ENCODE measurements at regions not wholly inside any gene's neighbourhood (a gene's known extent, or its start where the extent isn't known, plus 50 kb on each side); places are given as distances from the start of the nearest gene placed in this dataset.

GRCh38 chr15:35320158-35320780 lies 225.7 kb downstream of the DPH6 start:
- no peak for DNase-seq (ENCODE audit: low spot score)

GRCh38 chr15:35319354-35319753 lies 226.6 kb downstream of the DPH6 start:
- no peak for DNase-seq (ENCODE audit: low spot score)

GRCh38 chr15:35317217-35317616 lies 228.7 kb downstream of the DPH6 start:
- DNase-seq (ENCODE audit: low spot score): no peak

GRCh38 chr15:35312344-35312743 lies 227.2 kb upstream of the NANOGP8 start:
- DNase-seq (ENCODE audit: low spot score): no peak

GRCh38 chr15:35311615-35312014 lies 226.5 kb upstream of the NANOGP8 start:
- no peak for DNase-seq (ENCODE audit: low spot score)

GRCh38 chr15:35309886-35310285 lies 224.8 kb upstream of the NANOGP8 start:
- DNase-seq (ENCODE audit: low spot score): no peak

- DNase-seq (ENCODE audit: low spot score): no peak
Measured at GRCh38 chr15:35308802-35309201, 223.7 kb upstream of the NANOGP8 start.

- DNase-seq (ENCODE audit: low spot score): no peak
Measured at GRCh38 chr15:35307676-35308075, 222.6 kb upstream of the NANOGP8 start.

GRCh38 chr15:35307026-35307425 lies 221.9 kb upstream of the NANOGP8 start:
- DNase-seq (ENCODE audit: low spot score): no peak

GRCh38 chr15:35306361-35306981 lies 221.4 kb upstream of the NANOGP8 start:
- DNase-seq (ENCODE audit: low spot score): no peak

GRCh38 chr15:35305946-35306345 lies 220.9 kb upstream of the NANOGP8 start:
- no peak for DNase-seq (ENCODE audit: low spot score)

- DNase-seq (ENCODE audit: low spot score): no peak
Measured at GRCh38 chr15:35305031-35305550, 220.0 kb upstream of the NANOGP8 start.

GRCh38 chr15:35304389-35304788 lies 219.3 kb upstream of the NANOGP8 start:
- DNase-seq (ENCODE audit: low spot score): no peak

GRCh38 chr15:35302334-35302733 lies 217.2 kb upstream of the NANOGP8 start:
- no peak for DNase-seq (ENCODE audit: low spot score)

GRCh38 chr15:35301088-35301487 lies 216.0 kb upstream of the NANOGP8 start:
- no peak for DNase-seq (ENCODE audit: low spot score)

GRCh38 chr15:35299059-35299735 lies 214.1 kb upstream of the NANOGP8 start:
- no peak for DNase-seq (ENCODE audit: low spot score)

- no peak for DNase-seq (ENCODE audit: low spot score)
Measured at GRCh38 chr15:35298509-35298908, 213.4 kb upstream of the NANOGP8 start.

- DNase-seq (ENCODE audit: low spot score): no peak
Measured at GRCh38 chr15:35293353-35294130, 208.4 kb upstream of the NANOGP8 start.

GRCh38 chr15:35290301-35290721 lies 205.2 kb upstream of the NANOGP8 start:
- DNase-seq (ENCODE audit: low spot score): no peak

GRCh38 chr15:35289024-35289617 lies 204.0 kb upstream of the NANOGP8 start:
- DNase-seq (ENCODE audit: low spot score): peak; percentile 40

- no peak for DNase-seq (ENCODE audit: low spot score)
Measured at GRCh38 chr15:35288580-35288979, 203.5 kb upstream of the NANOGP8 start.

- no peak for DNase-seq (ENCODE audit: low spot score)
Measured at GRCh38 chr15:35286721-35287120, 201.6 kb upstream of the NANOGP8 start.

All from putamen (tissue), 1 donor.